PC-3 (cell line): ENCODE measurements at regions not wholly inside any gene's neighbourhood (a gene's known extent, or its start where the extent isn't known, plus 50 kb on each side); places are given as distances from the start of the nearest gene placed in this dataset.

Experiments
- EZH2 ChIP-seq: fragments of 300-600 bp; sonication (generic); IDR thresholded peaks from one replicate; pipeline ENCODE4 v1.6.1; 2017; ENCODE audit warnings: antibody characterized with exemption, mild to moderate bottlenecking, low read length; ENCODE audit not compliant: unreplicated experiment
- EZH2phosphoT487 ChIP-seq: fragments of 300-600 bp; sonication (generic); IDR thresholded peaks from 2 replicates; pipeline ENCODE4 v1.6.1; 2018; ENCODE audit warnings: mild to moderate bottlenecking, antibody characterized with exemption, low read length, borderline replicate concordance
- TF ChIP-seq, protein P1 (sequence below): fragments of 300-600 bp; sonication (generic); conservative IDR thresholded peaks from 2 replicates; pipeline ENCODE4 v1.5.1; 2017; ENCODE audit warnings: antibody characterized with exemption, low read depth, mild to moderate bottlenecking, low read length

DNA sequence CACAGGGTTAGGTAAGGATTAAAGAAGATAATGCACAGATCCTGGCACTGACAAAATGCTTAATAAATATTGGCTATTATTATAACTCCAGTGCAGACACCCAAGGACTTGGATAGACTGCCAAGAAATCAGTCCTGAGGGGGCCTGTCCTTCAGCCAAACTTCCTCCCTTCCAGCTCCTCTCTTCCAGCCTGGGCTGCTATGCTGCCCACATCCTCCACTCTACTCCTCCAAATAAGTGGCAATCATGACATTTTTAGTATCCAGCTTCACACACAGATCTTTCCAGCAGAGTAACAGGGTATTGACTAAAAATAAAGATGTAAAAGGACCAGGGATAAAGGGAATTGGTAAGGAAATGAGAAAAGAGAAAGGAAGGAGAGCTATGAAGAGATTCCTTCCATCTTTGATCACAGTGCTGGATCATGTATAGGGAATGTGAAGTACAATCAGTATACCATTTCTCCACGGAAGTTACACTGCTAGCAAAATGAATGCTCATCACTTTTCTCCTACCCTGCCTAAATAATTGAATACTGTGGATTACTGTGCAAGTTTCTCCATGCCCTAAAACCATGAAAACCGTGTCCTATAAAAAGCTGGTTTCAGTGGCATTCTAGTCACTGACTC, 136.0 kb upstream of the OSMR start:
- TF ChIP-seq, protein P1, sequence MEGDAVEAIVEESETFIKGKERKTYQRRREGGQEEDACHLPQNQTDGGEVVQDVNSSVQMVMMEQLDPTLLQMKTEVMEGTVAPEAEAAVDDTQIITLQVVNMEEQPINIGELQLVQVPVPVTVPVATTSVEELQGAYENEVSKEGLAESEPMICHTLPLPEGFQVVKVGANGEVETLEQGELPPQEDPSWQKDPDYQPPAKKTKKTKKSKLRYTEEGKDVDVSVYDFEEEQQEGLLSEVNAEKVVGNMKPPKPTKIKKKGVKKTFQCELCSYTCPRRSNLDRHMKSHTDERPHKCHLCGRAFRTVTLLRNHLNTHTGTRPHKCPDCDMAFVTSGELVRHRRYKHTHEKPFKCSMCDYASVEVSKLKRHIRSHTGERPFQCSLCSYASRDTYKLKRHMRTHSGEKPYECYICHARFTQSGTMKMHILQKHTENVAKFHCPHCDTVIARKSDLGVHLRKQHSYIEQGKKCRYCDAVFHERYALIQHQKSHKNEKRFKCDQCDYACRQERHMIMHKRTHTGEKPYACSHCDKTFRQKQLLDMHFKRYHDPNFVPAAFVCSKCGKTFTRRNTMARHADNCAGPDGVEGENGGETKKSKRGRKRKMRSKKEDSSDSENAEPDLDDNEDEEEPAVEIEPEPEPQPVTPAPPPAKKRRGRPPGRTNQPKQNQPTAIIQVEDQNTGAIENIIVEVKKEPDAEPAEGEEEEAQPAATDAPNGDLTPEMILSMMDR, result no peak
- TF ChIP-seq EZH2phosphoT487 (no peak), EZH2 (no peak)
